ENCODE measurements at regions not wholly inside any gene's neighbourhood (a gene's known extent, or its start where the extent isn't known, plus 50 kb on each side); places are given as distances from the start of the nearest gene placed in this dataset.

GRCh38 chr18:22538426-22538825, 120.7 kb upstream of the CTAGE1 start:
- TF ChIP-seq POLR2AphosphoS5 (IDR thresholded peaks at IDR 0.05; ENCODE audit: low read depth, low read length) = no peak
- TF ChIP-seq, protein P1, sequence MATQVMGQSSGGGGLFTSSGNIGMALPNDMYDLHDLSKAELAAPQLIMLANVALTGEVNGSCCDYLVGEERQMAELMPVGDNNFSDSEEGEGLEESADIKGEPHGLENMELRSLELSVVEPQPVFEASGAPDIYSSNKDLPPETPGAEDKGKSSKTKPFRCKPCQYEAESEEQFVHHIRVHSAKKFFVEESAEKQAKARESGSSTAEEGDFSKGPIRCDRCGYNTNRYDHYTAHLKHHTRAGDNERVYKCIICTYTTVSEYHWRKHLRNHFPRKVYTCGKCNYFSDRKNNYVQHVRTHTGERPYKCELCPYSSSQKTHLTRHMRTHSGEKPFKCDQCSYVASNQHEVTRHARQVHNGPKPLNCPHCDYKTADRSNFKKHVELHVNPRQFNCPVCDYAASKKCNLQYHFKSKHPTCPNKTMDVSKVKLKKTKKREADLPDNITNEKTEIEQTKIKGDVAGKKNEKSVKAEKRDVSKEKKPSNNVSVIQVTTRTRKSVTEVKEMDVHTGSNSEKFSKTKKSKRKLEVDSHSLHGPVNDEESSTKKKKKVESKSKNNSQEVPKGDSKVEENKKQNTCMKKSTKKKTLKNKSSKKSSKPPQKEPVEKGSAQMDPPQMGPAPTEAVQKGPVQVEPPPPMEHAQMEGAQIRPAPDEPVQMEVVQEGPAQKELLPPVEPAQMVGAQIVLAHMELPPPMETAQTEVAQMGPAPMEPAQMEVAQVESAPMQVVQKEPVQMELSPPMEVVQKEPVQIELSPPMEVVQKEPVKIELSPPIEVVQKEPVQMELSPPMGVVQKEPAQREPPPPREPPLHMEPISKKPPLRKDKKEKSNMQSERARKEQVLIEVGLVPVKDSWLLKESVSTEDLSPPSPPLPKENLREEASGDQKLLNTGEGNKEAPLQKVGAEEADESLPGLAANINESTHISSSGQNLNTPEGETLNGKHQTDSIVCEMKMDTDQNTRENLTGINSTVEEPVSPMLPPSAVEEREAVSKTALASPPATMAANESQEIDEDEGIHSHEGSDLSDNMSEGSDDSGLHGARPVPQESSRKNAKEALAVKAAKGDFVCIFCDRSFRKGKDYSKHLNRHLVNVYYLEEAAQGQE (IDR thresholded peaks at IDR 0.05; ENCODE audit: insufficient read depth in 1 of 2, low read depth in 2 of 2, low read length in 2 of 2) = no peak
